Upper lobe of left lung (tissue), 6 donors: ENCODE measurements at regions not wholly inside any gene's neighbourhood (a gene's known extent, or its start where the extent isn't known, plus 50 kb on each side); places are given as distances from the start of the nearest gene placed in this dataset.

Experiments
- ATAC-seq, 2 donors: fragments of 200-7000 bp; cut with Tn5 transposase; one replicate each; pipeline ENCODE4 v1.9.1; 2022; ENCODE audit warnings: mild to moderate bottlenecking in 2 of 2, moderate library complexity in 2 of 2; ENCODE audit not compliant: low FRiP score in 2 of 2
- DNase-seq, 2 donors: peaks; one replicate each; pipeline ENCODE4 v3.0.0-alpha.2; 2019 to 2020
- H3K27ac ChIP-seq, 4 donors: fragments of 200-600 bp; sonication (generic); one replicate each; pipeline ENCODE4 v1.5.1; 2016 to 2019
- H3K27me3 ChIP-seq, 4 donors: fragments of 200-600 bp; sonication (generic); one replicate each; pipeline ENCODE4 v1.5.1; 2017 to 2019
- H3K36me3 ChIP-seq, 4 donors: fragments of 200-600 bp; sonication (generic); one replicate each; pipeline ENCODE4 v1.5.1; 2016 to 2019
- H3K4me1 ChIP-seq, 4 donors: fragments of 200-600 bp; sonication (generic); one replicate each; pipeline ENCODE4 v1.5.1; 2018 to 2019
- H3K4me3 ChIP-seq, 4 donors: fragments of 200-600 bp; sonication (generic); one replicate each; pipeline ENCODE4 v1.5.1; 2017 to 2019; ENCODE audit warnings: mild to moderate bottlenecking in 2 of 4, moderate library complexity in 1 of 4
- H3K9me3 ChIP-seq, 4 donors: fragments of 200-600 bp; sonication (generic); one replicate each; pipeline ENCODE4 v1.5.1; 2018 to 2019
- CTCF ChIP-seq, 6 experiments: fragments of 450-650 bp in 4 of 6; fragments of 200-600 bp in 2 of 6; sonication (generic) in 2 of 6; IDR thresholded peaks; one replicate each; pipeline ENCODE4 v1.5.1; 2016 to 2019; ENCODE audit warnings: antibody characterized with exemption in 6 of 6
- EP300 ChIP-seq, 4 donors: sonication (generic); formaldehyde crosslinking; IDR thresholded peaks; one replicate each; pipeline ENCODE4 v1.5.1; 2017; ENCODE audit warnings: antibody characterized with exemption in 4 of 4, control low read depth in 2 of 4
- POLR2A ChIP-seq, 4 donors: fragments of 450-650 bp; IDR thresholded peaks; one replicate each; pipeline ENCODE4 v1.5.1; 2016 to 2017; ENCODE audit warnings: antibody characterized with exemption in 4 of 4, mild to moderate bottlenecking in 2 of 4
- POLR2AphosphoS5 ChIP-seq, 2 donors: sonication (generic); formaldehyde crosslinking; IDR thresholded peaks; one replicate each; pipeline ENCODE4 v1.5.1; 2017; ENCODE audit warnings: antibody characterized with exemption in 2 of 2
- WGBS, 2 donors: methylation state at CpG; one replicate each; pipeline ENCODE4 v1.1.5; 2017 to 2018; 5-methylcytosine and 5-hydroxymethylcytosine counted together
- donor health status: DM: no; HTN: no; CAD: no; lungs with moderate emphysema.
- donor health status: DM: no; HTN: yes; CAD: no; lungs with severe emphysema.

GRCh38 chr22:27032091-27032761 lies 374.8 kb downstream of the MIAT start:
- DNase-seq (peak in 1 of 2 donors; percentile 78), ATAC-seq (no peak)
- no peak overlapping the region for H3K27ac ChIP-seq
- H3K4me3 ChIP-seq = no peak overlapping the region
- no peak for TF ChIP-seq CTCF (IDR thresholded peaks at IDR 0.05)
- TF ChIP-seq POLR2A (IDR thresholded peaks at IDR 0.05) = no peak
- no peak for TF ChIP-seq EP300 (IDR thresholded peaks at IDR 0.05)
- no peak for TF ChIP-seq POLR2AphosphoS5 (IDR thresholded peaks at IDR 0.05)
- no peaks in the 10 kb centered on the region for H3K4me1 ChIP-seq
- H3K9me3 ChIP-seq = no peaks in the 10 kb centered on the region
- no peaks in the 10 kb centered on the region for H3K36me3 ChIP-seq
- no peaks in the 10 kb centered on the region for H3K27me3 ChIP-seq
- WGBS, 2 donors = 26 to 51% methylated on average over 4 to 29 of the region's 29 CpGs

- Histone ChIP-seq H3K27ac (no peak overlapping the region), H3K4me3 (no peak overlapping the region), H3K9me3 (no peaks in the 10 kb centered on the region), H3K27me3 (no peaks in the 10 kb centered on the region), H3K36me3 (no peaks in the 10 kb centered on the region), H3K4me1 (no peaks in the 10 kb centered on the region)
- 66 to 68% methylated on average over 14 of the region's 14 CpGs for WGBS, 2 donors
- no peak for ATAC-seq
- DNase-seq = no peak
- TF ChIP-seq POLR2A (IDR thresholded peaks at IDR 0.05) (no peak), EP300 (IDR thresholded peaks at IDR 0.05) (no peak), CTCF (IDR thresholded peaks at IDR 0.05) (no peak), POLR2AphosphoS5 (IDR thresholded peaks at IDR 0.05) (no peak)
Observed at GRCh38 chr22:27041745-27042310, 384.4 kb downstream of the MIAT start.

- Histone ChIP-seq H3K4me1 (no peaks in the 10 kb centered on the region), H3K27me3 (no peaks in the 10 kb centered on the region), H3K4me3 (no peak overlapping the region), H3K36me3 (no peaks in the 10 kb centered on the region), H3K9me3 (no peaks in the 10 kb centered on the region), H3K27ac (no peak overlapping the region)
- WGBS, 2 donors = 79 to 87% methylated on average over 5 of the region's 5 CpGs
- DNase-seq (no peak), ATAC-seq (no peak)
- TF ChIP-seq POLR2AphosphoS5 (IDR thresholded peaks at IDR 0.05) (no peak), POLR2A (IDR thresholded peaks at IDR 0.05) (no peak), CTCF (IDR thresholded peaks at IDR 0.05) (no peak), EP300 (IDR thresholded peaks at IDR 0.05) (no peak)
Observed at GRCh38 chr22:27043262-27043661, 385.9 kb downstream of the MIAT start.

GRCh38 chr22:27045103-27045947 lies 387.9 kb downstream of the MIAT start:
- Histone ChIP-seq H3K9me3 (no peaks in the 10 kb centered on the region), H3K36me3 (no peaks in the 10 kb centered on the region), H3K4me1 (no peaks in the 10 kb centered on the region), H3K27ac (no peak overlapping the region), H3K27me3 (no peaks in the 10 kb centered on the region), H3K4me3 (no peak overlapping the region)
- no peak for DNase-seq
- no peak for ATAC-seq
- 51 to 55% methylated on average over 7 of the region's 7 CpGs for WGBS, 2 donors
- no peak for TF ChIP-seq CTCF (IDR thresholded peaks at IDR 0.05)
